GM19324 (cell line): ENCODE measurements at regions not wholly inside any gene's neighbourhood (a gene's known extent, or its start where the extent isn't known, plus 50 kb on each side); places are given as distances from the start of the nearest gene placed in this dataset.
"Not testable (repeated sequence)": the region's sequence is repeated elsewhere in the genome, so short reads cannot be mapped to it uniquely, and the experiment has no call there.

Experiments used
- ATAC-seq: cut with Tn5 transposase; IDR thresholded peaks from one replicate; pipeline ENCODE4 v1.9.1; 2021; ENCODE audit warnings: mild to moderate bottlenecking, moderate library complexity; ENCODE audit not compliant: unreplicated experiment, low FRiP score

- no peak for ATAC-seq
These were observed 336.0 kb upstream of the HNRNPA3 start for GRCh38 chr2:176876493-176877103.

- no peak for ATAC-seq
These were observed 333.1 kb upstream of the HNRNPA3 start for GRCh38 chr2:176879426-176879995.

GRCh38 chr2:176882045-176882444 lies 330.5 kb upstream of the HNRNPA3 start:
- ATAC-seq, result not testable (repeated sequence)

GRCh38 chr2:176885001-176885643 lies 327.5 kb upstream of the HNRNPA3 start:
- ATAC-seq, result no peak

GRCh38 chr2:176885661-176886060 lies 326.9 kb upstream of the HNRNPA3 start:
- ATAC-seq, result no peak

- no peak for ATAC-seq
These were observed 321.5 kb upstream of the HNRNPA3 start for GRCh38 chr2:176891105-176891504.

- no peak for ATAC-seq
These were observed 320.7 kb upstream of the HNRNPA3 start for GRCh38 chr2:176891857-176892256.

- no peak for ATAC-seq
These were observed 319.8 kb upstream of the HNRNPA3 start for GRCh38 chr2:176892676-176893226.

GRCh38 chr2:176895158-176895557 lies 317.4 kb upstream of the HNRNPA3 start:
- no peak for ATAC-seq

GRCh38 chr2:176902454-176902853 lies 310.1 kb upstream of the HNRNPA3 start:
- no peak for ATAC-seq

- not testable (repeated sequence) for ATAC-seq
These were observed 308.5 kb upstream of the HNRNPA3 start for GRCh38 chr2:176904053-176904452.

GRCh38 chr2:176907341-176907740 lies 305.3 kb upstream of the HNRNPA3 start:
- ATAC-seq, result no peak

GRCh38 chr2:176910828-176911227 lies 301.8 kb upstream of the HNRNPA3 start:
- ATAC-seq, result no peak

GRCh38 chr2:176913955-176914354 lies 298.6 kb upstream of the HNRNPA3 start:
- ATAC-seq, result no peak

- ATAC-seq, result no peak
These were observed 298.2 kb upstream of the HNRNPA3 start for GRCh38 chr2:176914371-176914770.

- ATAC-seq, result not testable (repeated sequence)
These were observed 290.0 kb upstream of the HNRNPA3 start for GRCh38 chr2:176922545-176922944.

GRCh38 chr2:176923205-176923604 lies 289.4 kb upstream of the HNRNPA3 start:
- ATAC-seq, result no peak

GRCh38 chr2:176924909-176925534 lies 287.6 kb upstream of the HNRNPA3 start:
- ATAC-seq, result no peak

- ATAC-seq, result no peak
These were observed 286.1 kb upstream of the HNRNPA3 start for GRCh38 chr2:176926453-176926852.

GRCh38 chr2:176929387-176929786 lies 283.2 kb upstream of the HNRNPA3 start:
- ATAC-seq, result not testable (repeated sequence)
